ENCODE measurements at regions not wholly inside any gene's neighbourhood (a gene's known extent, or its start where the extent isn't known, plus 50 kb on each side); places are given as distances from the start of the nearest gene placed in this dataset.

GRCh38 chr6:140040396-140040795, 665.9 kb upstream of the CITED2 start:
- no peaks in the 10 kb centered on the region for H3K27me3 Mint-ChIP-seq (ENCODE audit: insufficient read depth, low read depth)
- Histone ChIP-seq H4K20me1 (ENCODE audit: low read depth) (no peaks in the 10 kb centered on the region), H3K79me2 (ENCODE audit: low read depth) (no peaks in the 10 kb centered on the region), H3K36me3 (no peaks in the 10 kb centered on the region), H3K27ac (no peak overlapping the region), H3K9me3 (ENCODE audit: low read depth) (no peaks in the 10 kb centered on the region), H3K27me3 (no peaks in the 10 kb centered on the region), H2AFZ (replicated peaks) (no peak overlapping the region), H3K4me1 (no peaks in the 10 kb centered on the region), H3K4me3 (no peak overlapping the region), H3K4me2 (no peak overlapping the region), H3K9ac (no peak overlapping the region), H3F3A (ENCODE audit: low read depth) (no peaks in the 10 kb centered on the region)
- no peak for TF ChIP-seq EZH2phosphoT487 (IDR thresholded peaks at IDR 0.05)
- TF ChIP-seq CTCF (IDR thresholded peaks at IDR 0.05), result no peak
- TF ChIP-seq EZH2 (IDR thresholded peaks at IDR 0.05), result no peak
- no peak overlapping the region for H3K27ac Mint-ChIP-seq
- peaks cover 15% of the 10 kb centered on the region for H3K9me3 Mint-ChIP-seq
- no peak for DNase-seq (ENCODE audit: low spot score)
- peaks cover 9% of the 10 kb centered on the region for H3K4me1 Mint-ChIP-seq
- H3K4me3 Mint-ChIP-seq, result no peak overlapping the region
- H3K36me3 Mint-ChIP-seq, result peaks cover 1% of the 10 kb centered on the region

- Histone ChIP-seq H3K4me3 (no peak overlapping the region), H2AFZ (replicated peaks) (no peak overlapping the region), H3K79me2 (ENCODE audit: low read depth) (no peaks in the 10 kb centered on the region), H3K4me2 (no peak overlapping the region), H3K27me3 (no peaks in the 10 kb centered on the region), H3K27ac (no peak overlapping the region), H3F3A (ENCODE audit: low read depth) (no peaks in the 10 kb centered on the region), H3K4me1 (no peaks in the 10 kb centered on the region), H3K9me3 (ENCODE audit: low read depth) (no peaks in the 10 kb centered on the region), H3K36me3 (no peaks in the 10 kb centered on the region), H3K9ac (no peak overlapping the region), H4K20me1 (ENCODE audit: low read depth) (no peaks in the 10 kb centered on the region)
- H3K27ac Mint-ChIP-seq, result no peak overlapping the region
- H3K27me3 Mint-ChIP-seq (ENCODE audit: insufficient read depth, low read depth), result no peaks in the 10 kb centered on the region
- no peak for TF ChIP-seq CTCF (IDR thresholded peaks at IDR 0.05)
- no peak for TF ChIP-seq EZH2phosphoT487 (IDR thresholded peaks at IDR 0.05)
- TF ChIP-seq EZH2 (IDR thresholded peaks at IDR 0.05), result no peak
- peaks cover 9% of the 10 kb centered on the region for H3K4me1 Mint-ChIP-seq
- DNase-seq (ENCODE audit: low spot score), result no peak
- H3K36me3 Mint-ChIP-seq, result peaks cover 1% of the 10 kb centered on the region
- H3K9me3 Mint-ChIP-seq, result peaks cover 15% of the 10 kb centered on the region
- no peak overlapping the region for H3K4me3 Mint-ChIP-seq
These were observed 664.9 kb upstream of the CITED2 start for GRCh38 chr6:140039364-140039763.

GRCh38 chr6:140036196-140036595, 661.7 kb upstream of the CITED2 start:
- Histone ChIP-seq H3K4me2 (no peak overlapping the region), H3K36me3 (no peaks in the 10 kb centered on the region), H3K27ac (no peak overlapping the region), H3F3A (ENCODE audit: low read depth) (no peaks in the 10 kb centered on the region), H3K4me3 (no peak overlapping the region), H2AFZ (replicated peaks) (no peak overlapping the region), H3K27me3 (no peaks in the 10 kb centered on the region), H3K9me3 (ENCODE audit: low read depth) (no peaks in the 10 kb centered on the region), H3K4me1 (no peaks in the 10 kb centered on the region), H3K9ac (no peak overlapping the region), H3K79me2 (ENCODE audit: low read depth) (no peaks in the 10 kb centered on the region), H4K20me1 (ENCODE audit: low read depth) (no peaks in the 10 kb centered on the region)
- DNase-seq (ENCODE audit: low spot score), result no peak
- Mint-ChIP-seq H3K27me3 (ENCODE audit: insufficient read depth, low read depth) (no peaks in the 10 kb centered on the region), H3K4me3 (no peak overlapping the region), H3K36me3 (peaks cover 1% of the 10 kb centered on the region), H3K9me3 (peaks cover 19% of the 10 kb centered on the region), H3K27ac (no peak overlapping the region), H3K4me1 (no peaks in the 10 kb centered on the region)
- TF ChIP-seq EZH2 (IDR thresholded peaks at IDR 0.05) (no peak), CTCF (IDR thresholded peaks at IDR 0.05) (no peak), EZH2phosphoT487 (IDR thresholded peaks at IDR 0.05) (no peak)
